Panc1 (cell line): ENCODE measurements at regions not wholly inside any gene's neighbourhood (a gene's known extent, or its start where the extent isn't known, plus 50 kb on each side); places are given as distances from the start of the nearest gene placed in this dataset.

Experiments used
- ATAC-seq: fragments of 200-7000 bp; cut with Tn5 transposase; 2 replicates; pipeline ENCODE4 v1.9.1; 2020; ENCODE audit warnings: mild to moderate bottlenecking, moderate library complexity
- BruUV-seq: library from RNA; stranded (reverse); fragments of 400-500 nt; replicated peaks from 2 replicates; lab custom pipeline; 2021; lab: Mats Ljungman, UMichigan
- CTCF ChIA-PET: fragments of 300-600 bp; sonication (Branson Sonifier 250); formaldehyde crosslinking; loops from one replicate; lab custom pipeline; 2022; ENCODE audit warnings: antibody characterized with exemption; lab: Charles Lee
- POLR2A ChIA-PET: fragments of 300-600 bp; sonication (Branson Sonifier 250); formaldehyde crosslinking; loops from one replicate; lab custom pipeline; 2022; ENCODE audit warnings: antibody characterized with exemption; lab: Charles Lee
- DNase-seq: peaks from one replicate; pipeline ENCODE4 v3.0.0-alpha.2; 2010; ENCODE audit warnings: low read depth, low spot score
- H3K27ac ChIP-seq: 2 replicates; pipeline ENCODE4 v1.5.1; 2011; ENCODE audit warnings: mild to moderate bottlenecking, low read length, inconsistent platforms
- H3K27me3 ChIP-seq: fragments of 200-500 bp; sonication (Bioruptor generic); 2 replicates; pipeline ENCODE4 v1.6.0; 2014; ENCODE audit warnings: low read length, inconsistent platforms; ENCODE audit not compliant: control insufficient read depth, insufficient read depth
- H3K36me3 ChIP-seq: fragments of 200-500 bp; sonication (Bioruptor generic); 2 replicates; pipeline ENCODE4 v1.5.1; 2014; ENCODE audit warnings: inconsistent platforms, mild to moderate bottlenecking, low read length, moderate library complexity; ENCODE audit not compliant: control insufficient read depth, insufficient read depth
- H3K4me1 ChIP-seq: 2 replicates; pipeline ENCODE4 v1.5.1; 2011; ENCODE audit warnings: inconsistent platforms, mild to moderate bottlenecking, low read length, moderate library complexity; ENCODE audit not compliant: control insufficient read depth, insufficient read depth
- H3K4me3 ChIP-seq, 2 experiments: 2 replicates each; pipeline ENCODE4 v1.5.1; 2011 to 2012; ENCODE audit warnings: low read depth in 2 of 2, low read length in 2 of 2, mild to moderate bottlenecking in 2 of 2, inconsistent platforms in 1 of 2, moderate library complexity in 1 of 2
- H3K9me3 ChIP-seq: fragments of 200-500 bp; sonication (Bioruptor generic); 2 replicates; pipeline ENCODE4 v1.5.1; 2014; ENCODE audit warnings: low read depth, mild to moderate bottlenecking, inconsistent platforms, low read length, moderate library complexity; ENCODE audit not compliant: control insufficient read depth, insufficient read depth
- POLR2AphosphoS5 ChIP-seq: IDR thresholded peaks from 2 replicates; pipeline ENCODE4 v1.6.1; 2012; ENCODE audit warnings: mild to moderate bottlenecking, low read depth, low read length, moderate library complexity
- SIN3A ChIP-seq: IDR thresholded peaks from 2 replicates; pipeline ENCODE4 v1.6.1; 2012; ENCODE audit warnings: low read depth, mild to moderate bottlenecking, low read length, moderate library complexity, borderline replicate concordance; ENCODE audit not compliant: insufficient read depth
- TCF7L2 ChIP-seq: IDR thresholded peaks from 2 replicates; pipeline ENCODE4 v1.6.1; 2011; ENCODE audit warnings: mild to moderate bottlenecking, low read depth, low read length, inconsistent platforms
- in situ Hi-C: cut with HindIII; loops from 2 replicates; pipeline ENCODE4 v1.10.0; 2016; ENCODE audit warnings: low sequenced_read_pairs, low pct_unique_long_range_greater_than_20kb
- intact Hi-C: fragments of 100-400 bp; cut with micrococcal nuclease; formaldehyde crosslinking; loops from one replicate; pipeline ENCODE4 v1.10.0; 2022; ENCODE audit not compliant: unreplicated experiment
- TF ChIP-seq, protein P1 (sequence below), 2 experiments: IDR thresholded peaks; 2 replicates each; pipeline ENCODE4 v1.6.1; 2011 to 2012; ENCODE audit warnings: low read depth in 2 of 2, control low read depth in 1 of 2, low read length in 1 of 2, mild to moderate bottlenecking in 1 of 2, moderate library complexity in 1 of 2; ENCODE audit not compliant: insufficient read depth in 1 of 2
- TF ChIP-seq, protein P2 (sequence below): fragments of 450-650 bp; IDR thresholded peaks from 2 replicates; pipeline ENCODE4 v1.5.1; 2017; ENCODE audit warnings: mild to moderate bottlenecking

DNA sequence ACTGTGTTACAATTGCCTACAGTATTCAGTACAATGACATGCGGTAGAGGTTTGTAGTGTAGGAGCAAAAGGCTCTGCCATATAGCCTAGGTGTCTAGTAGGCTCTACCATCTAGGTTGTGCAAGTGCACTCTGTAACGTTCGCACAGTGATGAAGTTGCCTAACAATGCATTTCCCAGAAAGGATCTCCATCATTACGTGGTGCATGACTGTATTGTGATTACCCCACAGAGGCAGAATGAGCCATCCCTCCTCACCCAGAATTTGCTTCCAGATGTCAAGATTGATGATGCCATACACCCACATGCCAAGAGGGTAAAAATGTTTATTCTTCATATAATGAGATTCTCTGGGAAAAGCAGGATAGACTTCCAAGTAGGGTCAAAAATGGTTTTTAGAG, 199.3 kb upstream of the CTTNBP2NL start:
- ATAC-seq: no peak
- no peaks in the 10 kb centered on the region for H3K9me3 ChIP-seq
- in situ Hi-C loops: no loop called here
- BruUV-seq: no TSS peak
- H3K27me3 ChIP-seq: no peaks in the 10 kb centered on the region; the same call in 1 of the 2 replicates
- no peaks in the 10 kb centered on the region for H3K36me3 ChIP-seq
- ChIA-PET CTCF (no interaction called here), POLR2A (no interaction called here)
- no peak for DNase-seq
- H3K4me1 ChIP-seq: no peaks in the 10 kb centered on the region
- intact Hi-C loops: no loop called here
- H3K4me3 ChIP-seq: no peak overlapping the region
- H3K27ac ChIP-seq: no peak overlapping the region
- no peak for TF ChIP-seq POLR2AphosphoS5
- TF ChIP-seq TCF7L2: no peak
- TF ChIP-seq, protein P1, sequence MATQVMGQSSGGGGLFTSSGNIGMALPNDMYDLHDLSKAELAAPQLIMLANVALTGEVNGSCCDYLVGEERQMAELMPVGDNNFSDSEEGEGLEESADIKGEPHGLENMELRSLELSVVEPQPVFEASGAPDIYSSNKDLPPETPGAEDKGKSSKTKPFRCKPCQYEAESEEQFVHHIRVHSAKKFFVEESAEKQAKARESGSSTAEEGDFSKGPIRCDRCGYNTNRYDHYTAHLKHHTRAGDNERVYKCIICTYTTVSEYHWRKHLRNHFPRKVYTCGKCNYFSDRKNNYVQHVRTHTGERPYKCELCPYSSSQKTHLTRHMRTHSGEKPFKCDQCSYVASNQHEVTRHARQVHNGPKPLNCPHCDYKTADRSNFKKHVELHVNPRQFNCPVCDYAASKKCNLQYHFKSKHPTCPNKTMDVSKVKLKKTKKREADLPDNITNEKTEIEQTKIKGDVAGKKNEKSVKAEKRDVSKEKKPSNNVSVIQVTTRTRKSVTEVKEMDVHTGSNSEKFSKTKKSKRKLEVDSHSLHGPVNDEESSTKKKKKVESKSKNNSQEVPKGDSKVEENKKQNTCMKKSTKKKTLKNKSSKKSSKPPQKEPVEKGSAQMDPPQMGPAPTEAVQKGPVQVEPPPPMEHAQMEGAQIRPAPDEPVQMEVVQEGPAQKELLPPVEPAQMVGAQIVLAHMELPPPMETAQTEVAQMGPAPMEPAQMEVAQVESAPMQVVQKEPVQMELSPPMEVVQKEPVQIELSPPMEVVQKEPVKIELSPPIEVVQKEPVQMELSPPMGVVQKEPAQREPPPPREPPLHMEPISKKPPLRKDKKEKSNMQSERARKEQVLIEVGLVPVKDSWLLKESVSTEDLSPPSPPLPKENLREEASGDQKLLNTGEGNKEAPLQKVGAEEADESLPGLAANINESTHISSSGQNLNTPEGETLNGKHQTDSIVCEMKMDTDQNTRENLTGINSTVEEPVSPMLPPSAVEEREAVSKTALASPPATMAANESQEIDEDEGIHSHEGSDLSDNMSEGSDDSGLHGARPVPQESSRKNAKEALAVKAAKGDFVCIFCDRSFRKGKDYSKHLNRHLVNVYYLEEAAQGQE (IDR thresholded peaks at IDR 0.05; ENCODE audit: insufficient read depth in 1 of 2, low read depth in 2 of 2, low read length in 1 of 2): no peak
- TF ChIP-seq SIN3A: no peak
- TF ChIP-seq, protein P2, sequence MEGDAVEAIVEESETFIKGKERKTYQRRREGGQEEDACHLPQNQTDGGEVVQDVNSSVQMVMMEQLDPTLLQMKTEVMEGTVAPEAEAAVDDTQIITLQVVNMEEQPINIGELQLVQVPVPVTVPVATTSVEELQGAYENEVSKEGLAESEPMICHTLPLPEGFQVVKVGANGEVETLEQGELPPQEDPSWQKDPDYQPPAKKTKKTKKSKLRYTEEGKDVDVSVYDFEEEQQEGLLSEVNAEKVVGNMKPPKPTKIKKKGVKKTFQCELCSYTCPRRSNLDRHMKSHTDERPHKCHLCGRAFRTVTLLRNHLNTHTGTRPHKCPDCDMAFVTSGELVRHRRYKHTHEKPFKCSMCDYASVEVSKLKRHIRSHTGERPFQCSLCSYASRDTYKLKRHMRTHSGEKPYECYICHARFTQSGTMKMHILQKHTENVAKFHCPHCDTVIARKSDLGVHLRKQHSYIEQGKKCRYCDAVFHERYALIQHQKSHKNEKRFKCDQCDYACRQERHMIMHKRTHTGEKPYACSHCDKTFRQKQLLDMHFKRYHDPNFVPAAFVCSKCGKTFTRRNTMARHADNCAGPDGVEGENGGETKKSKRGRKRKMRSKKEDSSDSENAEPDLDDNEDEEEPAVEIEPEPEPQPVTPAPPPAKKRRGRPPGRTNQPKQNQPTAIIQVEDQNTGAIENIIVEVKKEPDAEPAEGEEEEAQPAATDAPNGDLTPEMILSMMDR: no peak

DNA sequence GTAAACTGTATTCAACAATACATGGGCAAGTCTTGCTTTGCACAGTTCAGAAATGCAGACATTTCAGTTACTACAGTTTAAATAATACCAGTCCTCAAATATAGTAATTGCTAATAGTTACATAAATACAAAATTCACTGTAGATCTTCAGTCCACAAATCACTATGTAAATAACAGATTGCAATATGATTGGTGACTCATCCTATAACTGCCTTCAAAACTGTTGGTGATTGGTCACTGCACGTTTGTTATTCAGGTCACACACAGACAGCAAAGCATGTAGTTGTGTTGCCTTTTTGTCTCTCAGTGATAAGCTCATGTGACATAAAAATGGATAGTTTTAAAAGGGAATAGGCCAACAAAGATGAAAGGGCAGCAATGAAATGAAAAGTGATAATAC, 186.5 kb upstream of the CTTNBP2NL start:
- Histone ChIP-seq H3K27ac (no peak overlapping the region), H3K9me3 (no peaks in the 10 kb centered on the region), H3K36me3 (no peaks in the 10 kb centered on the region), H3K4me1 (no peaks in the 10 kb centered on the region), H3K27me3 (0 out of 2 replicates have a peak, but pooled peaks cover 2% of the 10 kb centered on the region), H3K4me3 (no peak overlapping the region)
- CTCF ChIA-PET: no interaction called here
- TF ChIP-seq SIN3A: no peak
- TF ChIP-seq, protein P1 (IDR thresholded peaks at IDR 0.05; ENCODE audit: insufficient read depth in 1 of 2, low read depth in 2 of 2, low read length in 1 of 2): no peak
- TF ChIP-seq TCF7L2: no peak
- TF ChIP-seq, protein P2: no peak
- TF ChIP-seq POLR2AphosphoS5: no peak
- no peak for DNase-seq
- POLR2A ChIA-PET: no interaction called here
- no peak for ATAC-seq
- intact Hi-C loops: no loop called here
- in situ Hi-C loops: no loop called here
- BruUV-seq: no TSS peak
